GM23338 (cell line): ENCODE measurements at regions not wholly inside any gene's neighbourhood (a gene's known extent, or its start where the extent isn't known, plus 50 kb on each side); places are given as distances from the start of the nearest gene placed in this dataset.

ENCODE experiments used
- ATAC-seq: fragments of 200-7000 bp; cut with Tn5 transposase; 3 replicates; pipeline ENCODE4 v1.9.1; 2020
- DNase-seq: peaks from one replicate; pipeline ENCODE4 v3.0.0-alpha.2; 2015; ENCODE audit warnings: low spot score
- H2AFZ ChIP-seq: fragments of 200-600 bp; sonication (generic); 2 replicates; pipeline ENCODE4 v1.8.0; 2016; ENCODE audit warnings: antibody characterized with exemption, mild to moderate bottlenecking, moderate library complexity
- H3F3A ChIP-seq: fragments of 200-600 bp; sonication (generic); replicated peaks from 2 replicates; pipeline ENCODE4 v1.8.0; 2017; ENCODE audit warnings: antibody characterized with exemption, mixed run types, low read depth
- H3K27ac ChIP-seq: fragments of 200-600 bp; sonication (generic); 2 replicates; pipeline ENCODE4 v1.6.1; 2016; ENCODE audit warnings: low read depth
- H3K27me3 ChIP-seq: fragments of 200-600 bp; sonication (generic); 2 replicates; pipeline ENCODE4 v1.8.0; 2016; ENCODE audit warnings: mild to moderate bottlenecking, mixed run types, moderate library complexity; ENCODE audit not compliant: insufficient read depth
- H3K36me3 ChIP-seq: fragments of 200-600 bp; sonication (generic); 2 replicates; pipeline ENCODE4 v1.8.0; 2016; ENCODE audit warnings: mild to moderate bottlenecking; ENCODE audit not compliant: insufficient read depth
- H3K4me1 ChIP-seq: fragments of 200-600 bp; sonication (generic); 2 replicates; pipeline ENCODE4 v1.8.0; 2016; ENCODE audit warnings: mild to moderate bottlenecking, moderate library complexity; ENCODE audit not compliant: insufficient read depth
- H3K4me2 ChIP-seq: fragments of 200-600 bp; sonication (generic); 2 replicates; pipeline ENCODE4 v1.7.1; 2017; ENCODE audit warnings: mixed run types
- H3K4me3 ChIP-seq: fragments of 200-600 bp; sonication (generic); 2 replicates; pipeline ENCODE4 v1.6.1; 2016; ENCODE audit warnings: mixed run types
- H3K79me2 ChIP-seq: fragments of 200-600 bp; sonication (generic); replicated peaks from 2 replicates; pipeline ENCODE4 v1.8.0; 2017; ENCODE audit warnings: mild to moderate bottlenecking; ENCODE audit not compliant: insufficient read depth
- H3K9me2 ChIP-seq: fragments of 200-600 bp; sonication (generic); 2 replicates; pipeline ENCODE4 v1.8.0; 2017; ENCODE audit not compliant: insufficient read depth
- H4K20me1 ChIP-seq: fragments of 200-600 bp; sonication (generic); replicated peaks from 2 replicates; pipeline ENCODE4 v1.8.0; 2017; ENCODE audit warnings: mild to moderate bottlenecking; ENCODE audit not compliant: insufficient read depth
- H3K27ac Mint-ChIP-seq: 2 replicates; pipeline ENCODE4 v1.8.0; 2020; ENCODE audit warnings: inconsistent platforms, mild to moderate bottlenecking, moderate library complexity, mixed read lengths
- H3K27me3 Mint-ChIP-seq: 3 replicates; pipeline ENCODE4 v1.8.0; 2022; ENCODE audit warnings: low read depth, mild to moderate bottlenecking, moderate library complexity, mixed read lengths, inconsistent platforms; ENCODE audit not compliant: insufficient read depth, poor library complexity
- H3K36me3 Mint-ChIP-seq: 3 replicates; pipeline ENCODE4 v1.8.0; 2021; ENCODE audit warnings: low read depth, mild to moderate bottlenecking, inconsistent platforms, moderate library complexity, mixed read lengths
- H3K4me1 Mint-ChIP-seq: 3 replicates; pipeline ENCODE4 v1.8.0; 2020; ENCODE audit warnings: mild to moderate bottlenecking, inconsistent platforms, mixed read lengths
- H3K4me3 Mint-ChIP-seq: 3 replicates; pipeline ENCODE4 v1.8.0; 2021; ENCODE audit warnings: moderate library complexity, mild to moderate bottlenecking, inconsistent platforms, mixed read lengths
- H3K9me3 Mint-ChIP-seq: 3 replicates; pipeline ENCODE4 v1.8.0; 2020; ENCODE audit warnings: moderate library complexity, mild to moderate bottlenecking, inconsistent platforms, mixed read lengths
- CTCF ChIP-seq, 2 experiments: fragments of 200-600 bp in 1 of 2; sonication (generic) in 1 of 2; conservative IDR thresholded peaks; 2 replicates each; pipeline versions ENCODE4 v1.5.1 to v1.6.1; 2016 to 2017; ENCODE audit warnings: antibody characterized with exemption in 2 of 2, low read depth in 2 of 2, mild to moderate bottlenecking in 2 of 2, moderate library complexity in 1 of 2
- EZH2 ChIP-seq: fragments of 200-600 bp; sonication (generic); IDR thresholded peaks from one replicate; pipeline ENCODE4 v1.8.0; 2017; ENCODE audit warnings: antibody characterized with exemption, mild to moderate bottlenecking, low read depth; ENCODE audit not compliant: unreplicated experiment
- EZH2phosphoT487 ChIP-seq: fragments of 200-600 bp; sonication (generic); IDR thresholded peaks from one replicate; pipeline ENCODE4 v1.8.1; 2018; ENCODE audit warnings: antibody characterized with exemption; ENCODE audit not compliant: unreplicated experiment
- JUNB ChIP-seq: IDR thresholded peaks from one replicate; pipeline ENCODE4 v1.6.1; 2016; ENCODE audit warnings: antibody characterized with exemption; ENCODE audit not compliant: unreplicated experiment
- POLR2AphosphoS5 ChIP-seq: IDR thresholded peaks from 2 replicates; pipeline ENCODE4 v1.6.1; 2016; ENCODE audit warnings: antibody characterized with exemption, low read depth
- REST ChIP-seq: IDR thresholded peaks from one replicate; pipeline ENCODE4 v1.6.1; 2018; ENCODE audit warnings: antibody characterized with exemption; ENCODE audit not compliant: unreplicated experiment
- ZNF114 ChIP-seq: fragments of 250-450 bp; sonication (Bioruptor Pico); IDR thresholded peaks from 2 replicates; pipeline ENCODE4 v1.5.0; 2020; ENCODE audit warnings: mild to moderate bottlenecking, moderate library complexity
- ZNF331 ChIP-seq: fragments of 250-450 bp; sonication (Bioruptor Pico); IDR thresholded peaks from 2 replicates; pipeline ENCODE4 v1.5.0; 2020; ENCODE audit warnings: low read depth, mild to moderate bottlenecking, moderate library complexity
- ZNF462 ChIP-seq: fragments of 250-450 bp; sonication (Bioruptor Pico); IDR thresholded peaks from 2 replicates; pipeline ENCODE4 v1.5.0; 2020; ENCODE audit warnings: mild to moderate bottlenecking, moderate library complexity
- TF ChIP-seq, protein P1 (sequence below): IDR thresholded peaks from 2 replicates; pipeline ENCODE4 v1.6.1; 2016; ENCODE audit warnings: antibody characterized with exemption

DNA sequence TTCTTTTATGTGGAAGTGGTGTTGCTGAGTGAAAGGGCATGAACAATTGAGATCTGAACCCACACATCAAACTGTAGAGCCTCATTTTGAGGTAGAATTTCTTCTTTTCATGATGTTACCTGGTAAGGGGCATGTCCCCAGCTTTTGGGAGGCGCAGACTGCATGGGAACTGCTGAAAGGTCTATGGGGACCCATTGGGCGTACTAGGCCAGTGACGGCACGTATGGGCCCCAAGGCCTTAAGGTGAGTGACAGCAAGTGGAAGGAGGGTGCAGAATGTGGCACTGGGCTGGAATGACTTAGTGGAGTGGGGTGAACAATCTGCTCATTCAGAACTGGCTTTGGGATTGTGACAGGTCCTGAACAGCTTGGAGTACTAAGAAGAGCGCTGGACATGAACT lies 123.6 kb upstream of the RGMA start:
- H3K79me2 ChIP-seq = no peaks in the 10 kb centered on the region
- H3K4me2 ChIP-seq = no peak overlapping the region
- no peaks in the 10 kb centered on the region; the same call in 2 of the 3 replicates for H3K9me3 Mint-ChIP-seq
- H2AFZ ChIP-seq = no peak overlapping the region
- peaks cover 4% of the 10 kb centered on the region; the same call in 1 of the 2 replicates for H3K9me2 ChIP-seq
- no peak overlapping the region for H3K27ac ChIP-seq
- H3F3A ChIP-seq = no peaks in the 10 kb centered on the region
- TF ChIP-seq ZNF331 (CRISPR knock-in tag) (no peak), EZH2phosphoT487 (no peak), JUNB (no peak), POLR2AphosphoS5 (no peak), CTCF (conservative IDR thresholded peaks at IDR 0.05; ENCODE audit: low read depth in 2 of 2) (no peak), ZNF114 (no peak), REST (no peak), EZH2 (no peak)
- ATAC-seq (no peak), DNase-seq (no peak)
- peaks cover 5% of the 10 kb centered on the region; the same call in 2 of the 3 replicates for H3K4me1 Mint-ChIP-seq
- no peaks in the 10 kb centered on the region for H3K27me3 Mint-ChIP-seq
- no peak overlapping the region for H3K27ac Mint-ChIP-seq
- no peak overlapping the region for H3K4me3 Mint-ChIP-seq
- no peak overlapping the region for H3K4me3 ChIP-seq
- H3K36me3 ChIP-seq = no peaks in the 10 kb centered on the region
- H3K36me3 Mint-ChIP-seq = no peaks in the 10 kb centered on the region
- no peaks in the 10 kb centered on the region for H3K27me3 ChIP-seq
- no peaks in the 10 kb centered on the region for H4K20me1 ChIP-seq
- no peaks in the 10 kb centered on the region for H3K4me1 ChIP-seq

DNA sequence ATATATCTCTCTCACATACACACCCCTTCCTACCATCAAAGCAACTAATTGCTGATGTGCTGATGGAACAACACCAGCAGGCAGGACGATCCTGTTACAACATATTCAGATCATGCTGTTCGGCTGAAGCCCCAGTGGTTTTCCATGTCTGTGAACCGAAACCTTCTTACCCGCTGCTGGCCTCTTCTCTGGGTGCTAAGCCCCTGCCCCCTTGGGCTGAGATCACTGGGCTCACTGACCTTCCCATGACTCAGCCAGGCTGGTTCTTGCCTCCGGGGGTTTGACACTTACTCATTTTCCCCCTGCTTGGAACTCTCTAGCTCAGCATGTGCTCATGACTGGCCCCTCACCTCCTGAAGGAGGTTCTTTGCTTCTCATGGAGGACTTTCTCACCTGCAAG lies 122.0 kb upstream of the RGMA start:
- H3K4me1 Mint-ChIP-seq = peaks cover 5% of the 10 kb centered on the region; the same call in 2 of the 3 replicates
- H3K4me2 ChIP-seq = no peak overlapping the region
- H3K4me3 Mint-ChIP-seq = no peak overlapping the region
- TF ChIP-seq ZNF114 = no peak
- no peak for TF ChIP-seq ZNF462 (CRISPR knock-in tag)
- TF ChIP-seq POLR2AphosphoS5 = no peak
- no peak for TF ChIP-seq EZH2
- TF ChIP-seq, protein P1, sequence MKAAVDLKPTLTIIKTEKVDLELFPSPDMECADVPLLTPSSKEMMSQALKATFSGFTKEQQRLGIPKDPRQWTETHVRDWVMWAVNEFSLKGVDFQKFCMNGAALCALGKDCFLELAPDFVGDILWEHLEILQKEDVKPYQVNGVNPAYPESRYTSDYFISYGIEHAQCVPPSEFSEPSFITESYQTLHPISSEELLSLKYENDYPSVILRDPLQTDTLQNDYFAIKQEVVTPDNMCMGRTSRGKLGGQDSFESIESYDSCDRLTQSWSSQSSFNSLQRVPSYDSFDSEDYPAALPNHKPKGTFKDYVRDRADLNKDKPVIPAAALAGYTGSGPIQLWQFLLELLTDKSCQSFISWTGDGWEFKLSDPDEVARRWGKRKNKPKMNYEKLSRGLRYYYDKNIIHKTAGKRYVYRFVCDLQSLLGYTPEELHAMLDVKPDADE = no peak

More for the DNA sequence above, 122.0 kb upstream of the RGMA start:
- Histone ChIP-seq H2AFZ (no peak overlapping the region), H4K20me1 (no peaks in the 10 kb centered on the region), H3K4me1 (no peaks in the 10 kb centered on the region), H3K9me2 (0 out of 2 replicates have a peak, but pooled peaks cover 4% of the 10 kb centered on the region), H3K27ac (no peak overlapping the region), H3K79me2 (no peaks in the 10 kb centered on the region), H3K36me3 (no peaks in the 10 kb centered on the region), H3K27me3 (no peaks in the 10 kb centered on the region), H3F3A (no peaks in the 10 kb centered on the region), H3K4me3 (no peak overlapping the region)
- Mint-ChIP-seq H3K27ac (no peak overlapping the region), H3K36me3 (no peaks in the 10 kb centered on the region), H3K9me3 (no peaks in the 10 kb centered on the region; the same call in 2 of the 3 replicates), H3K27me3 (peaks cover 3% of the 10 kb centered on the region)
- ATAC-seq (no peak), DNase-seq (no peak)
